ENCODE measurements at regions not wholly inside any gene's neighbourhood (a gene's known extent, or its start where the extent isn't known, plus 50 kb on each side); places are given as distances from the start of the nearest gene placed in this dataset.

- DNase-seq (ENCODE audit: low spot score) (no peak), ATAC-seq (no peak)
- no peaks in the 10 kb centered on the region; the same call in 1 of the 2 replicates for H3K27me3 Mint-ChIP-seq (ENCODE audit: low read depth)
- H3K4me3 Mint-ChIP-seq = no peak overlapping the region
- no peaks in the 10 kb centered on the region for H3K36me3 Mint-ChIP-seq
- CTCF ChIA-PET = interaction anchor here (0.6 to 0.7 kb wide), 2 partner anchors 361 to 918 kb away, joined by 3 to 5 read pairs; no protein-coding TSS in a partner anchor
- no peak overlapping the region for H3K27ac Mint-ChIP-seq
- no peaks in the 10 kb centered on the region for H3K9me3 Mint-ChIP-seq
- TF ChIP-seq ZNF512 (CRISPR knock-in tag; IDR thresholded peaks at IDR 0.05; ENCODE audit: borderline replicate concordance) = no peak
- no peak for TF ChIP-seq ATF1 (CRISPR knock-in tag; IDR thresholded peaks at IDR 0.05)
- no peak for TF ChIP-seq MLX (CRISPR knock-in tag; IDR thresholded peaks at IDR 0.05)
- TF ChIP-seq SMAD3 (CRISPR knock-in tag; IDR thresholded peaks at IDR 0.05; ENCODE audit: borderline replicate concordance) = no peak
- no peak for TF ChIP-seq PRRX2 (CRISPR knock-in tag; IDR thresholded peaks at IDR 0.05)
- TF ChIP-seq ZSCAN18 (CRISPR knock-in tag; IDR thresholded peaks at IDR 0.05) = no peak
- no peak for TF ChIP-seq SP1 (CRISPR knock-in tag; conservative IDR thresholded peaks at IDR 0.05)
- no peak for TF ChIP-seq TEAD4 (CRISPR knock-in tag; IDR thresholded peaks at IDR 0.05)
- POLR2A ChIA-PET = no interaction called here
- H3K4me1 Mint-ChIP-seq = peaks cover 9% of the 10 kb centered on the region
Observed at GRCh38 chr16:65481956-65482355, 360.1 kb upstream of the CDH11 start.

GRCh38 chr16:65480281-65481091 is 358.6 kb upstream of the CDH11 start:
- Mint-ChIP-seq H3K4me1 (peaks cover 15% of the 10 kb centered on the region), H3K9me3 (no peaks in the 10 kb centered on the region), H3K27me3 (ENCODE audit: low read depth) (no peaks in the 10 kb centered on the region; the same call in 1 of the 2 replicates), H3K27ac (no peak overlapping the region), H3K4me3 (no peak overlapping the region), H3K36me3 (no peaks in the 10 kb centered on the region)
- no peak for TF ChIP-seq KAT7 (CRISPR knock-in tag; IDR thresholded peaks at IDR 0.05; ENCODE audit: borderline replicate concordance)
- DNase-seq (ENCODE audit: low spot score) (no peak), ATAC-seq (no peak)
- CTCF ChIA-PET = no interaction called here
- POLR2A ChIA-PET = interaction anchor here (0.7 kb wide), 1 partner anchor 13 kb away, joined by 4 read pairs; no protein-coding TSS in a partner anchor

GRCh38 chr16:65476448-65476955 is 354.6 kb upstream of the CDH11 start:
- Mint-ChIP-seq H3K9me3 (no peaks in the 10 kb centered on the region), H3K27ac (no peak overlapping the region), H3K4me1 (peaks cover 20% of the 10 kb centered on the region), H3K36me3 (no peaks in the 10 kb centered on the region), H3K4me3 (no peak overlapping the region), H3K27me3 (ENCODE audit: low read depth) (no peaks in the 10 kb centered on the region; the same call in 1 of the 2 replicates)
- DNase-seq (ENCODE audit: low spot score) = no peak
- ATAC-seq = no peak
- TF ChIP-seq E2F1 (CRISPR knock-in tag; IDR thresholded peaks at IDR 0.05) = no peak
- CTCF ChIA-PET = no interaction called here
- POLR2A ChIA-PET = no interaction called here

GRCh38 chr16:65473699-65474098 is 351.8 kb upstream of the CDH11 start:
- POLR2A ChIA-PET = no interaction called here
- H3K9me3 Mint-ChIP-seq = no peaks in the 10 kb centered on the region
- DNase-seq (ENCODE audit: low spot score) (no peak), ATAC-seq (no peak)
- H3K27me3 Mint-ChIP-seq (ENCODE audit: low read depth) = no peaks in the 10 kb centered on the region; the same call in 1 of the 2 replicates
- H3K4me1 Mint-ChIP-seq = peaks cover 13% of the 10 kb centered on the region
- no peak overlapping the region for H3K27ac Mint-ChIP-seq
- CTCF ChIA-PET = no interaction called here
- no peaks in the 10 kb centered on the region for H3K36me3 Mint-ChIP-seq
- no peak overlapping the region for H3K4me3 Mint-ChIP-seq
- no peak for TF ChIP-seq TP53 (CRISPR knock-in tag; IDR thresholded peaks at IDR 0.05)
- TF ChIP-seq FOXJ3 (CRISPR knock-in tag; IDR thresholded peaks at IDR 0.05; ENCODE audit: borderline replicate concordance) = no peak
- no peak for TF ChIP-seq MLX (CRISPR knock-in tag; IDR thresholded peaks at IDR 0.05)
- no peak for TF ChIP-seq E2F1 (CRISPR knock-in tag; IDR thresholded peaks at IDR 0.05)
- no peak for TF ChIP-seq RELA (CRISPR knock-in tag; IDR thresholded peaks at IDR 0.05; ENCODE audit: borderline replicate concordance)
- TF ChIP-seq ZNF281 (CRISPR knock-in tag; IDR thresholded peaks at IDR 0.05) = no peak
- TF ChIP-seq OVOL2 (CRISPR knock-in tag; IDR thresholded peaks at IDR 0.05; ENCODE audit: borderline replicate concordance) = no peak
- no peak for TF ChIP-seq ZBTB21 (CRISPR knock-in tag; IDR thresholded peaks at IDR 0.05; ENCODE audit: borderline replicate concordance)
- TF ChIP-seq NFYB (CRISPR knock-in tag; conservative IDR thresholded peaks at IDR 0.05; ENCODE audit: low read depth) = no peak
- TF ChIP-seq SOX15 (CRISPR knock-in tag; IDR thresholded peaks at IDR 0.05) = no peak

All from WTC11 (cell line).